HL-60 (cell line): ENCODE measurements at regions not wholly inside any gene's neighbourhood (a gene's known extent, or its start where the extent isn't known, plus 50 kb on each side); places are given as distances from the start of the nearest gene placed in this dataset.

ENCODE experiments used
- GABPA ChIP-seq: IDR thresholded peaks from 2 replicates; pipeline ENCODE4 v1.6.1; 2012; ENCODE audit warnings: low read depth
- POLR2AphosphoS5 ChIP-seq: IDR thresholded peaks from 2 replicates; pipeline ENCODE4 v1.6.1; 2012; ENCODE audit warnings: low read depth
- SPI1 ChIP-seq: IDR thresholded peaks from 2 replicates; pipeline ENCODE4 v1.6.1; 2012; ENCODE audit warnings: low read depth, mild to moderate bottlenecking, borderline replicate concordance
- TF ChIP-seq, protein P1 (sequence below): IDR thresholded peaks from one replicate; pipeline ENCODE4 v1.5.1; 2011; ENCODE audit warnings: low read length, control low read depth, inconsistent platforms; ENCODE audit not compliant: insufficient read depth
- TF ChIP-seq, protein P2 (sequence below): IDR thresholded peaks from 2 replicates; pipeline ENCODE4 v1.6.1; 2012; ENCODE audit warnings: low read depth; ENCODE audit not compliant: insufficient replicate concordance

DNA sequence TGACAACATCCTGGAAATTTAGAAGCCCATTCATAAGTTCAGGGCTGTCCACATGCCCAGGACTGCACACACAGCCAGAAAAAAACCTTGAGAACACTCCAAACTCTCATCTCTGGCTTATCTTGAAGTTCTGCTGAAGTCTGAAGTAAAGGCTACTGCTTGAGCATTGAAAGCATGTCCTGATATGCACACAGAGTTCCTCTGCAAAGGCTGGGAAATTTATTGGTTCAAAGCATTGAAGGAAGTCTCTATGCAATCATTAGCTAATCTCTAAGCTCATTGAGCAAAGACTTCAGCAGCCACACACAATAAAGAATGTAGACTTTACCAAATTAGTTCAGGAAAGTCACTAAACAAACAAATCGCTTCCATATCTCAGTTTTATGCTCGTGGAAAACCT lies 162.0 kb upstream of the STT3B start:
- TF ChIP-seq, protein P1, sequence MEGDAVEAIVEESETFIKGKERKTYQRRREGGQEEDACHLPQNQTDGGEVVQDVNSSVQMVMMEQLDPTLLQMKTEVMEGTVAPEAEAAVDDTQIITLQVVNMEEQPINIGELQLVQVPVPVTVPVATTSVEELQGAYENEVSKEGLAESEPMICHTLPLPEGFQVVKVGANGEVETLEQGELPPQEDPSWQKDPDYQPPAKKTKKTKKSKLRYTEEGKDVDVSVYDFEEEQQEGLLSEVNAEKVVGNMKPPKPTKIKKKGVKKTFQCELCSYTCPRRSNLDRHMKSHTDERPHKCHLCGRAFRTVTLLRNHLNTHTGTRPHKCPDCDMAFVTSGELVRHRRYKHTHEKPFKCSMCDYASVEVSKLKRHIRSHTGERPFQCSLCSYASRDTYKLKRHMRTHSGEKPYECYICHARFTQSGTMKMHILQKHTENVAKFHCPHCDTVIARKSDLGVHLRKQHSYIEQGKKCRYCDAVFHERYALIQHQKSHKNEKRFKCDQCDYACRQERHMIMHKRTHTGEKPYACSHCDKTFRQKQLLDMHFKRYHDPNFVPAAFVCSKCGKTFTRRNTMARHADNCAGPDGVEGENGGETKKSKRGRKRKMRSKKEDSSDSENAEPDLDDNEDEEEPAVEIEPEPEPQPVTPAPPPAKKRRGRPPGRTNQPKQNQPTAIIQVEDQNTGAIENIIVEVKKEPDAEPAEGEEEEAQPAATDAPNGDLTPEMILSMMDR: no peak
- TF ChIP-seq POLR2AphosphoS5 (no peak), GABPA (no peak), SPI1 (no peak)
- TF ChIP-seq, protein P2, sequence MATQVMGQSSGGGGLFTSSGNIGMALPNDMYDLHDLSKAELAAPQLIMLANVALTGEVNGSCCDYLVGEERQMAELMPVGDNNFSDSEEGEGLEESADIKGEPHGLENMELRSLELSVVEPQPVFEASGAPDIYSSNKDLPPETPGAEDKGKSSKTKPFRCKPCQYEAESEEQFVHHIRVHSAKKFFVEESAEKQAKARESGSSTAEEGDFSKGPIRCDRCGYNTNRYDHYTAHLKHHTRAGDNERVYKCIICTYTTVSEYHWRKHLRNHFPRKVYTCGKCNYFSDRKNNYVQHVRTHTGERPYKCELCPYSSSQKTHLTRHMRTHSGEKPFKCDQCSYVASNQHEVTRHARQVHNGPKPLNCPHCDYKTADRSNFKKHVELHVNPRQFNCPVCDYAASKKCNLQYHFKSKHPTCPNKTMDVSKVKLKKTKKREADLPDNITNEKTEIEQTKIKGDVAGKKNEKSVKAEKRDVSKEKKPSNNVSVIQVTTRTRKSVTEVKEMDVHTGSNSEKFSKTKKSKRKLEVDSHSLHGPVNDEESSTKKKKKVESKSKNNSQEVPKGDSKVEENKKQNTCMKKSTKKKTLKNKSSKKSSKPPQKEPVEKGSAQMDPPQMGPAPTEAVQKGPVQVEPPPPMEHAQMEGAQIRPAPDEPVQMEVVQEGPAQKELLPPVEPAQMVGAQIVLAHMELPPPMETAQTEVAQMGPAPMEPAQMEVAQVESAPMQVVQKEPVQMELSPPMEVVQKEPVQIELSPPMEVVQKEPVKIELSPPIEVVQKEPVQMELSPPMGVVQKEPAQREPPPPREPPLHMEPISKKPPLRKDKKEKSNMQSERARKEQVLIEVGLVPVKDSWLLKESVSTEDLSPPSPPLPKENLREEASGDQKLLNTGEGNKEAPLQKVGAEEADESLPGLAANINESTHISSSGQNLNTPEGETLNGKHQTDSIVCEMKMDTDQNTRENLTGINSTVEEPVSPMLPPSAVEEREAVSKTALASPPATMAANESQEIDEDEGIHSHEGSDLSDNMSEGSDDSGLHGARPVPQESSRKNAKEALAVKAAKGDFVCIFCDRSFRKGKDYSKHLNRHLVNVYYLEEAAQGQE: no peak
